ENCODE measurements at regions not wholly inside any gene's neighbourhood (a gene's known extent, or its start where the extent isn't known, plus 50 kb on each side); places are given as distances from the start of the nearest gene placed in this dataset.

GRCh38 chr9:120158221-120158620 lies 421.7 kb downstream of the CDK5RAP2 start:
- no peak overlapping the region for H2AFZ ChIP-seq (ENCODE audit: low read depth, low read length)
- ChIA-PET CTCF (no interaction called here), POLR2A (no interaction called here)
- TF ChIP-seq POLR2AphosphoS5 (IDR thresholded peaks at IDR 0.05; ENCODE audit: insufficient read depth, low read depth, low read length) (no peak), JUN (IDR thresholded peaks at IDR 0.05; ENCODE audit: borderline replicate concordance, insufficient read depth, insufficient read length, low read depth) (no peak), EZH2 (IDR thresholded peaks at IDR 0.05; ENCODE audit: borderline replicate concordance, low read depth, low read length, severe bottlenecking) (no peak), MAX (IDR thresholded peaks at IDR 0.05; ENCODE audit: insufficient read depth, insufficient read length) (no peak), POLR2A (IDR thresholded peaks at IDR 0.05; ENCODE audit: low read depth, low read length) (no peak), FOS (IDR thresholded peaks at IDR 0.05; ENCODE audit: borderline replicate concordance, insufficient read depth, low read length) (no peak), MYC (IDR thresholded peaks at IDR 0.05; ENCODE audit: low read depth, low read length) (no peak), CTCF (IDR thresholded peaks at IDR 0.05; ENCODE audit: extremely low read depth in 1 of 2, insufficient read depth in 1 of 2, low read depth in 1 of 2, low read length in 2 of 2) (no peak), GATA2 (IDR thresholded peaks at IDR 0.05; ENCODE audit: insufficient read depth, insufficient read length, low read depth, low read length) (no peak)
- dilution Hi-C loops (cut with MboI; ENCODE audit: extremely low pct_ligation_motif_present, low sequenced_read_pairs) (no loop called here), intact Hi-C loops (cut with micrococcal nuclease) (no loop called here)
- BruUV-seq (replicated peaks), result no TSS peak
- H3K9ac ChIP-seq (replicated peaks; ENCODE audit: extremely low read depth, insufficient read depth, low read length), result no peak overlapping the region
- H3K36me3 ChIP-seq (ENCODE audit: control insufficient read depth in 2 of 2, extremely low read depth in 1 of 2, insufficient read depth in 2 of 2, low read length in 2 of 2), result no peaks in the 10 kb centered on the region
- no peak overlapping the region for H3K4me2 ChIP-seq (ENCODE audit: insufficient read depth, low read length)
- no peaks in the 10 kb centered on the region for H3K9me1 ChIP-seq (replicated peaks; ENCODE audit: control insufficient read depth, extremely low read depth, insufficient read depth, low read length)
- H3K4me3 ChIP-seq (replicated peaks in 1 of 3; ENCODE audit: insufficient read depth in 1 of 3, low read depth in 1 of 3, low read length in 3 of 3), result no peak overlapping the region
- peaks cover 3% of the 10 kb centered on the region for H3K9me3 ChIP-seq (replicated peaks; ENCODE audit: control insufficient read depth, insufficient read depth, low read length)
- no peaks in the 10 kb centered on the region for H3K79me2 ChIP-seq (ENCODE audit: control insufficient read depth, insufficient read depth, low read length)
- DNase-seq (ENCODE audit: low read depth, low spot score), result no peak
- no peak for FAIRE-seq
- H3K27ac ChIP-seq (ENCODE audit: insufficient read depth, low read depth, low read length), result no peak overlapping the region
- H3K4me1 ChIP-seq (ENCODE audit: control insufficient read depth, extremely low read depth, insufficient read depth, low read length), result no peaks in the 10 kb centered on the region
- no peaks in the 10 kb centered on the region for H3K27me3 ChIP-seq (ENCODE audit: control insufficient read depth in 2 of 2, insufficient read depth in 2 of 2, low read length in 2 of 2)
- H4K20me1 ChIP-seq (replicated peaks; ENCODE audit: control insufficient read depth, extremely low read depth, insufficient read depth, low read length), result no peaks in the 10 kb centered on the region

Data from endothelial cell of umbilical vein (primary cell).